ENCODE measurements at regions not wholly inside any gene's neighbourhood (a gene's known extent, or its start where the extent isn't known, plus 50 kb on each side); places are given as distances from the start of the nearest gene placed in this dataset.

DNA sequence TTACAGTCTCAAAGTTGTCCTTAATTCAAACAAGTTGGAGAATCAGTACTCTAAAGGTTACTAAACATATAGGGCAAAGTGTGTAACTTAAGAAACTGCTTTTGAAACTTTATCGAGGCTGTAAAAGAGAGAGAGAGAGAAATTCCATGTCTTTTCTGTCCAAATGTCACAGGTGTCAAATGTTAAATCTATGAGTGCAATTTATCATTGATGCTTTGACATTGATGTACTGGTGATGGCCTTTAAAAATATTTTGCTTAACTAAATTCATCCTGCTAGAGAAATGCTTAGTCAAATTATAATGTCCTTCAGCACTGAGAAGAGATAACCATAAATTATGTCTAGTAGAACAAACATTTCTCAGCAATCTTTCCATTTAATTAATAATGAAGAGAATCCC lies 1602.1 kb upstream of the TMEFF2 start:
- TF ChIP-seq, protein P1, sequence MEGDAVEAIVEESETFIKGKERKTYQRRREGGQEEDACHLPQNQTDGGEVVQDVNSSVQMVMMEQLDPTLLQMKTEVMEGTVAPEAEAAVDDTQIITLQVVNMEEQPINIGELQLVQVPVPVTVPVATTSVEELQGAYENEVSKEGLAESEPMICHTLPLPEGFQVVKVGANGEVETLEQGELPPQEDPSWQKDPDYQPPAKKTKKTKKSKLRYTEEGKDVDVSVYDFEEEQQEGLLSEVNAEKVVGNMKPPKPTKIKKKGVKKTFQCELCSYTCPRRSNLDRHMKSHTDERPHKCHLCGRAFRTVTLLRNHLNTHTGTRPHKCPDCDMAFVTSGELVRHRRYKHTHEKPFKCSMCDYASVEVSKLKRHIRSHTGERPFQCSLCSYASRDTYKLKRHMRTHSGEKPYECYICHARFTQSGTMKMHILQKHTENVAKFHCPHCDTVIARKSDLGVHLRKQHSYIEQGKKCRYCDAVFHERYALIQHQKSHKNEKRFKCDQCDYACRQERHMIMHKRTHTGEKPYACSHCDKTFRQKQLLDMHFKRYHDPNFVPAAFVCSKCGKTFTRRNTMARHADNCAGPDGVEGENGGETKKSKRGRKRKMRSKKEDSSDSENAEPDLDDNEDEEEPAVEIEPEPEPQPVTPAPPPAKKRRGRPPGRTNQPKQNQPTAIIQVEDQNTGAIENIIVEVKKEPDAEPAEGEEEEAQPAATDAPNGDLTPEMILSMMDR (conservative IDR thresholded peaks at IDR 0.05) = no peak
- no peak for TF ChIP-seq EZH2 (IDR thresholded peaks at IDR 0.05; ENCODE audit: low read depth)

Measured in PC-9 (cell line).